ENCODE measurements at regions not wholly inside any gene's neighbourhood (a gene's known extent, or its start where the extent isn't known, plus 50 kb on each side); places are given as distances from the start of the nearest gene placed in this dataset.

DNA sequence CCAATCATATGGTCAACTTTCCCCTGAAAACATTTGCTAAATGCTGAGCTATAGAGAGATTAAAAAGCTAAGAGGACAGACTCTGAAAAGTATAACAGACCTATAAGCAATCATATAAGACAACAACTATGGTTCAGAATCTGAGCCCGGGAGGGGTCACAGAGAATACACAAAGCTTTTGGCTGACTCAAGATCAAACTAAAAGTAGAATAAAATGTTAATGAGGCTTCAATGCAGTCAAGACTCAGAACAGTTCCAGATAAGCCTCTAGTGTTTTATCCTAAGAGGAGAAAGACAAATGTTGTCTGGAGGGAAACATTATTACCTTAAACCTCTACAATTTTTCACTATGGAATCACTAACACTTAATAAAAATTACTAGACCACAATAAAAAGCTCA lies 175.4 kb upstream of the VEGFC start:
- TF ChIP-seq, protein P1, sequence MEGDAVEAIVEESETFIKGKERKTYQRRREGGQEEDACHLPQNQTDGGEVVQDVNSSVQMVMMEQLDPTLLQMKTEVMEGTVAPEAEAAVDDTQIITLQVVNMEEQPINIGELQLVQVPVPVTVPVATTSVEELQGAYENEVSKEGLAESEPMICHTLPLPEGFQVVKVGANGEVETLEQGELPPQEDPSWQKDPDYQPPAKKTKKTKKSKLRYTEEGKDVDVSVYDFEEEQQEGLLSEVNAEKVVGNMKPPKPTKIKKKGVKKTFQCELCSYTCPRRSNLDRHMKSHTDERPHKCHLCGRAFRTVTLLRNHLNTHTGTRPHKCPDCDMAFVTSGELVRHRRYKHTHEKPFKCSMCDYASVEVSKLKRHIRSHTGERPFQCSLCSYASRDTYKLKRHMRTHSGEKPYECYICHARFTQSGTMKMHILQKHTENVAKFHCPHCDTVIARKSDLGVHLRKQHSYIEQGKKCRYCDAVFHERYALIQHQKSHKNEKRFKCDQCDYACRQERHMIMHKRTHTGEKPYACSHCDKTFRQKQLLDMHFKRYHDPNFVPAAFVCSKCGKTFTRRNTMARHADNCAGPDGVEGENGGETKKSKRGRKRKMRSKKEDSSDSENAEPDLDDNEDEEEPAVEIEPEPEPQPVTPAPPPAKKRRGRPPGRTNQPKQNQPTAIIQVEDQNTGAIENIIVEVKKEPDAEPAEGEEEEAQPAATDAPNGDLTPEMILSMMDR (IDR thresholded peaks at IDR 0.05; ENCODE audit: insufficient read depth, low read length, missing control alignments) = no peak
- CTCF ChIA-PET = interaction anchor here (1.1 kb wide), 1 partner anchor 8 kb away, joined by 3 read pairs; no protein-coding TSS in a partner anchor
- no peak overlapping the region for H3K4me3 ChIP-seq (ENCODE audit: low read depth, low read length)
- POLR2A ChIA-PET = no interaction called here
- DNase-seq (ENCODE audit: low read depth, low spot score) = no peak

DNA sequence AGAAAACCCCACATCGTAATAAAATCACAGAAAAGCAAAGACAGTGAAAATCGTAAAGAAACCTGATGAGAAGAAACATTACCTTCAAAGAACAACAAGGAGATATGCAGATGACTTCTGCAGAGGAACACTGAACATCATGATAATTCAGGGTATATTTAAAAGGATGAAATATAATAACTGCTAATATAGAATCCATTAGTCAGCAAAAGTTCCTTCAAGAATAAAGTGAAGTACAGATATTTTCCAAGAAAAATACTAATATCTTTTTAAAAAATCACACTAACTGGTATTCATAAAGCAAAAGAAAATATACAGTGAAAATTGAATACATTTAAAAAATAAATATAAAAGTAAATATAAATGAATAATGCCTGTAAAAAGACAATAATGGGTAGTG lies 176.3 kb upstream of the VEGFC start:
- POLR2A ChIA-PET = no interaction called here
- CTCF ChIA-PET = interaction anchor here (1.1 kb wide), 1 partner anchor 9 kb away, joined by 3 read pairs; no protein-coding TSS in a partner anchor
- H3K4me3 ChIP-seq (ENCODE audit: low read depth, low read length) = no peak overlapping the region
- DNase-seq (ENCODE audit: low read depth, low spot score) = no peak
- TF ChIP-seq, protein P1 (IDR thresholded peaks at IDR 0.05; ENCODE audit: insufficient read depth, low read length, missing control alignments) = no peak

DNA sequence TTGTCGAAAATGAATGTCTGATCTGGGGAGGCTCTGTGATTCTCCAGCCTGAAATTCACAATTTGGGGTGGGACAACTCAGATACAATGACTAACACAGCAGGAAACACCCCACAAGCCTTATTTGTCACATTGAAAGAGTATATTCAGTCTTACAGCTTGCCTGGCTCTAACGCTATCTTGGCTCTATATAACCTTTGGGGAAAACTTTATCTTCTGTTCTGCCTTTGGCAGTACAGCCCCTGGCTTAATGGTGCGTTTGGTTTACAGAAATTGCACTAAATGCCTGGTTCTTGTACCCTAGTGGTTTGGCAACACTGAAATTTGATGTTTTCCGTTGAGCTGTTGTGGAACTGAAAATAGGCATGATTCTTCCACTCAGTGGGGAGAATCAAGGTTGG lies 178.1 kb upstream of the VEGFC start:
- no peak for DNase-seq (ENCODE audit: low read depth, low spot score)
- TF ChIP-seq, protein P1 (IDR thresholded peaks at IDR 0.05; ENCODE audit: insufficient read depth, low read length, missing control alignments) = no peak
- ChIA-PET POLR2A (no interaction called here), CTCF (interaction anchor here (1.4 to 3.0 kb wide), 2 partner anchors 21 to 77 kb away, joined by 3 to 11 read pairs; no protein-coding TSS in a partner anchor)
- H3K4me3 ChIP-seq (ENCODE audit: low read depth, low read length) = no peak overlapping the region

DNA sequence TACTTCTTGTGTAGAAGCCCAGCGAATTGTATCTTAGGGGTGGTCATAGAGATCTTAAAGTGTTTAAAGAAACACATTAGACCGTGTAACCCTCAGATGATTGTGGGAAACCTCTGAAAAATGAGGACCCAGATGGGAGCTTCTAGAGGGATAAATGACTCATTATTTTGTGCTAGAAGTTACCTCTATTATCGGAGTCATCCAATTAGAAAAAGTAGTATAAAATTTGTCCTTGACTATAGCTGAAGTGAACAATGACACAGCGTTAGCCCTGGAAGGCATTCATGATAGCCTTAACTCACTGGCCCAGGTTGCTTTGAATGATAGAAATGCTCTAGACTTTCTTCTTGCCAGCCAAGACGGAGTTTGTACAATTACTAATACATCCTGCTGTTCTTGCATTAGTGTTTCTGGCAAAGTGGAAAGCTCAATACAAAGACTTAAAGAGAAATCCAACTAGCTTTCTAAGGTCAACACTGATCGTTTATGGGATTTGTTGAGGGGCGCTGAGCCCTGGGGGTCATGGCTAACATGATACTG lies 178.9 kb upstream of the VEGFC start:
- no peak overlapping the region for H3K4me3 ChIP-seq (ENCODE audit: low read depth, low read length)
- DNase-seq (ENCODE audit: low read depth, low spot score) = no peak
- ChIA-PET POLR2A (no interaction called here), CTCF (interaction anchor here (1.4 to 3.0 kb wide), 2 partner anchors 22 to 76 kb away, joined by 3 to 11 read pairs; no protein-coding TSS in a partner anchor)
- TF ChIP-seq, protein P1 (IDR thresholded peaks at IDR 0.05; ENCODE audit: insufficient read depth, low read length, missing control alignments) = no peak

DNA sequence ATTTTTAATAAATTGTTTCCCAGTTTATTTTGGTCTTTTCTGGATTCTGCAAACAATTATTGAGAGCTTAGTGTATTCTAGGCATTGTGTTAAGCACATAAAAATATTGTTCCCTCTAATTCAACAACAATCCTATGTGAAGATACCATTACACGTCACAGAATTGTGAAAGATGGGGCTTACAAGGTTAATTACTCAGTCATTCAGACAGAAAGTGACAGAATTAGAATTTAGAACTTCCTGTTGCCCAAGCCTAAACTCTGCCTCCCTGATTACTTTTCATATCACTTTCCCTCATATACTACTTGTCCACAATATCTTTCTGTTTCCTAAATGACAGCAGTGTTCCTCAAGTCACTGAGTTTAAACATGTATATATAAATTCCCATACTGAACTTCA lies 186.7 kb upstream of the VEGFC start:
- ChIA-PET CTCF (no interaction called here), POLR2A (no interaction called here)
- no peak overlapping the region for H3K4me3 ChIP-seq (ENCODE audit: low read depth, low read length)
- TF ChIP-seq, protein P1 (IDR thresholded peaks at IDR 0.05; ENCODE audit: insufficient read depth, low read length, missing control alignments) = no peak
- no peak for DNase-seq (ENCODE audit: low read depth, low spot score)

DNA sequence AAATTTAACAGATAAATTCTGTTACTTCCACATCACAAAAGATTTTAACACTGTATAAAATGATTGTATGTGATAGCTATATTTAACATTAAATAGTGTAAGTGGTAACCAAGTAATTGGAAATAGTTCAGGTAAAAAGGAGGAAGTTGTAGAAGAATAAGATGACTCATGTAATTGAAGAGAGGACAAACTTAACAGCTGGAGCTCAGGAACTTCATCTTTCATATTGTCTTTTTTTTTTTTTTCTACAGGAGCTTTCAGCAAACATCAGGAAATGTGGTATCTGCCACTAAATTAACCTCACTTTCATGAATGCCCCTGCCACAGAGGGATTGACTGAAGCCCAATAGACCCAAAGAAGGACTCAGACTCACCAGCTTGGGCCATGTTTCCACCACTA lies 188.4 kb upstream of the VEGFC start:
- DNase-seq (ENCODE audit: low read depth, low spot score) = no peak
- TF ChIP-seq, protein P1 (IDR thresholded peaks at IDR 0.05; ENCODE audit: insufficient read depth, low read length, missing control alignments) = no peak
- ChIA-PET POLR2A (no interaction called here), CTCF (no interaction called here)
- no peak overlapping the region for H3K4me3 ChIP-seq (ENCODE audit: low read depth, low read length)
